Heart left ventricle (tissue), 16 donors: ENCODE measurements at regions not wholly inside any gene's neighbourhood (a gene's known extent, or its start where the extent isn't known, plus 50 kb on each side); places are given as distances from the start of the nearest gene placed in this dataset.

Source experiments
- ATAC-seq, 4 donors: fragments of 200-7000 bp; cut with Tn5 transposase; one replicate each; pipeline ENCODE4 v1.9.1; 2020 to 2022; ENCODE audit warnings: moderate library complexity in 4 of 4, mild to moderate bottlenecking in 3 of 4, moderate number of reproducible peaks in 1 of 4
- DNase-seq, 5 donors: peaks; one replicate each; pipeline ENCODE4 v3.0.0-alpha.2; 2020
- H3K27ac ChIP-seq, 12 donors: fragments of 200-600 bp; sonication (generic) in 4 of 12; one replicate each; pipeline versions ENCODE4 v1.5.0 to v1.8.0; 2016 to 2022; ENCODE audit warnings: mild to moderate bottlenecking in 2 of 12
- H3K27me3 ChIP-seq, 9 donors: fragments of 200-600 bp; sonication (generic) in 2 of 9; one replicate each; pipeline versions ENCODE4 v1.5.1 to v1.8.0; 2016 to 2022; ENCODE audit warnings: mild to moderate bottlenecking in 3 of 9
- H3K36me3 ChIP-seq, 9 donors: fragments of 200-600 bp; sonication (generic) in 2 of 9; one replicate each; pipeline versions ENCODE4 v1.5.0 to v1.8.0; 2018 to 2022; ENCODE audit warnings: mild to moderate bottlenecking in 2 of 9
- H3K4me1 ChIP-seq, 12 donors: fragments of 200-600 bp; sonication (generic) in 4 of 12; one replicate each; pipeline versions ENCODE4 v1.5.0 to v1.8.0; 2016 to 2022; ENCODE audit warnings: mild to moderate bottlenecking in 3 of 12
- H3K4me3 ChIP-seq, 12 donors: fragments of 200-600 bp; sonication (generic) in 4 of 12; one replicate each; pipeline versions ENCODE4 v1.5.0 to v1.8.0; 2017 to 2022; ENCODE audit warnings: mild to moderate bottlenecking in 9 of 12, moderate library complexity in 4 of 12
- H3K9me3 ChIP-seq, 12 donors: fragments of 200-600 bp; sonication (generic) in 4 of 12; one replicate each; pipeline versions ENCODE4 v1.5.0 to v1.8.0; 2016 to 2022; ENCODE audit warnings: mild to moderate bottlenecking in 1 of 12
- CTCF ChIP-seq, 12 donors: fragments of 200-600 bp; sonication (generic) in 4 of 12; IDR thresholded peaks; one replicate each; pipeline versions ENCODE4 v1.5.0 to v1.8.0; 2018 to 2022; ENCODE audit warnings: antibody characterized with exemption in 12 of 12, mild to moderate bottlenecking in 5 of 12
- POLR2A ChIP-seq, 2 donors: fragments of 450-650 bp; IDR thresholded peaks; one replicate each; pipeline ENCODE4 v1.6.1; 2017; ENCODE audit warnings: antibody characterized with exemption in 2 of 2, mild to moderate bottlenecking in 2 of 2, moderate library complexity in 2 of 2
- WGBS, 4 donors: extraction: QIAGEN DNeasy Blood & Tissue Kit in 2 of 4; methylation state at CpG; one replicate each; pipeline versions ENCODE4 v1.1.5 to v1.1.7; 2013 to 2018; 5-methylcytosine and 5-hydroxymethylcytosine counted together
- intact Hi-C, 10 donors: fragments of 100-400 bp; cut with DNase I; formaldehyde crosslinking; loops; one replicate each; pipeline versions ENCODE4 v1.11.1 to v1.14.2; 2022
- donor health status: ischemic (EF 13 %, LVEDD 7.1; RV severe dilation, severe dysfunction).
- donor health status: healthy with polysubstance abuse.
- donor health status: DM: no; HTN: yes; CAD: no.
- donor health status: DM: no; HTN: no; CAD: no.
- donor health status: ischemic (EF 25% LVEDD 6.9; RV normal size, moderate dysfunction).
- donor health status: ischemic (EF 25% LVEDD 5.7; RV mildly dilated, moderate dysfunction).
- donor health status: healthy.
- donor health status: DM: yes; HTN: yes; CAD: no.
- donor health status: ischemic (EF 35%, LVEDD 5.7; RV mildly dilated, moderate dysfunction).
- donor health status: nonischemic (EF 11% LVEDD 7.7; RV severe dilation, severe dysfunction).
- donor health status: DM: yes; HTN: yes; CAD: no.
- donor health status: PGD.
- donor health status: ischemic (EF 29% LVEDD 5.4; RV normal size, mild dysfunction).
- donor health status: nonischemic (EF 23%, LVEDD 6.1; RV moderate dilation, normal function).

DNA sequence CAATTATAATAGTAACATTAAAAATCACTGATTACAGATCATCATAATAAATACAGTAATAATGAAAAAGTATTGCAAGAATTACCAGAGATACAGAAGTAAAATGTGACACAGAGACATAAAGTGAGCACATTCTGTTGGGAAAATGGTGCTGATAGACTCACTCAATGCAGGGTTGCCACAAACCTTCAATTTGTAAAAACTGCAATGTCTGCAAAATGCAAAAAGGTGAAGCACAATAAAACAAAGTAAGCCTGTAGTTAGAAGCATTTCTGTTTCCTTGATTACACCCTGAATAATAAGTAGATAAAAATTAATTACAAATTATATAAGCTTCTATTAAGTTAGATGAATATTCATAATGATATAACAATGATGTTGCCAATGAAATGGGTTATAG lies 736.2 kb upstream of the CHD1 start:
- intact Hi-C loops: no loop called here
- peaks cover 0 to 4% (median 0%) of the 10 kb centered on the region in 12 donors for H3K9me3 ChIP-seq

GRCh38 chr5:99651298-99651697 lies 722.5 kb upstream of the CHD1 start:
- no peaks in the 10 kb centered on the region for H3K36me3 ChIP-seq
- no peak overlapping the region for H3K27ac ChIP-seq
- TF ChIP-seq POLR2A (IDR thresholded peaks at IDR 0.05): no peak
- no peak for TF ChIP-seq CTCF (IDR thresholded peaks at IDR 0.05)
- intact Hi-C loops: no loop called here
- no peaks in the 10 kb centered on the region for H3K4me1 ChIP-seq
- H3K27me3 ChIP-seq: no peaks in the 10 kb centered on the region
- DNase-seq: no peak
- no peak overlapping the region for H3K4me3 ChIP-seq
- no peaks in the 10 kb centered on the region for H3K9me3 ChIP-seq
- ATAC-seq: no peak

More for the DNA sequence above, 736.2 kb upstream of the CHD1 start:
- TF ChIP-seq CTCF (IDR thresholded peaks at IDR 0.05) (no peak), POLR2A (IDR thresholded peaks at IDR 0.05) (no peak)
- Histone ChIP-seq H3K36me3 (no peaks in the 10 kb centered on the region), H3K4me3 (no peak overlapping the region), H3K27ac (no peak overlapping the region), H3K4me1 (no peaks in the 10 kb centered on the region), H3K27me3 (no peaks in the 10 kb centered on the region)
- ATAC-seq (no peak), DNase-seq (no peak)

- ATAC-seq (no peak), DNase-seq (no peak)
- intact Hi-C loops: no loop called here
- WGBS, 4 donors: 58 to 68% (median 62%) methylated on average over 5 of the region's 5 CpGs
- H3K4me3 ChIP-seq: no peak overlapping the region
- no peaks in the 10 kb centered on the region for H3K36me3 ChIP-seq
- H3K4me1 ChIP-seq: no peaks in the 10 kb centered on the region
- no peak overlapping the region for H3K27ac ChIP-seq
- no peaks in the 10 kb centered on the region for H3K9me3 ChIP-seq
- H3K27me3 ChIP-seq: no peaks in the 10 kb centered on the region
- no peak for TF ChIP-seq CTCF (IDR thresholded peaks at IDR 0.05)
- TF ChIP-seq POLR2A (IDR thresholded peaks at IDR 0.05): no peak
Observed at GRCh38 chr5:99646011-99646647, 717.3 kb upstream of the CHD1 start.

DNA sequence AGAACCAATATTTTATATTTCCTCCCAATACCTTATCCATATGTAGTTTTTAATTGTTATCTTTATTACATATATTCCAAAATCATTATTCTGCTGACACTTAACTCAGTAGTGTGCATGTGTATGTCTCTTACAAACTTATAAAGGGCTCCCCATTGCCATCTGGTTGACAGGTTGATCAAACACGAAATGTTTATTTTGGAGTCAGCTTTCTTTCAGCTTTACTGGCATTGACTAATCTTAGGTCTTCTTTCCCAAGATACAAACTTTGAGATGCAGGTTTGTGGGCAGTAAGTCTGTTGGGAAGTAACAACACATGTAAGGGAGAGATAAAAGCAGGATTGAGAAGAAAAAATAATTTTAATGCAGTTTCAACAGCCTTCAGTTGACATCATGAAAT lies 716.0 kb upstream of the CHD1 start:
- H3K4me3 ChIP-seq: no peak overlapping the region
- WGBS, 4 donors: 78 to 89% (median 82%) methylated on average over 1 of the region's 1 CpG
- H3K9me3 ChIP-seq: no peaks in the 10 kb centered on the region
- H3K36me3 ChIP-seq: no peaks in the 10 kb centered on the region
- H3K27ac ChIP-seq: no peak overlapping the region
- TF ChIP-seq CTCF (IDR thresholded peaks at IDR 0.05) (no peak), POLR2A (IDR thresholded peaks at IDR 0.05) (no peak)
- H3K4me1 ChIP-seq: no peaks in the 10 kb centered on the region
- intact Hi-C loops: no loop called here
- DNase-seq (no peak), ATAC-seq (no peak)
- no peaks in the 10 kb centered on the region for H3K27me3 ChIP-seq
